ENCODE measurements at regions not wholly inside any gene's neighbourhood (a gene's known extent, or its start where the extent isn't known, plus 50 kb on each side); places are given as distances from the start of the nearest gene placed in this dataset.

- Histone ChIP-seq H3K4me3 (ENCODE audit: insufficient read depth, low read depth, low read length, poor library complexity, severe bottlenecking) (no peak overlapping the region), H3K36me3 (ENCODE audit: control insufficient read depth, insufficient read depth, low read length) (no peaks in the 10 kb centered on the region), H3K27me3 (replicated peaks; ENCODE audit: control insufficient read depth, insufficient read depth, low read length, poor library complexity, severe bottlenecking) (no peaks in the 10 kb centered on the region), H3K27ac (ENCODE audit: insufficient read depth, low read length, poor library complexity, severe bottlenecking) (no peak overlapping the region), H3K4me1 (ENCODE audit: control insufficient read depth, insufficient read depth, low read length, poor library complexity, severe bottlenecking) (no peaks in the 10 kb centered on the region), H3K9me3 (ENCODE audit: control insufficient read depth, low read length) (no peaks in the 10 kb centered on the region)
- no peak for DNase-seq
Observed at GRCh38 chr1:56080123-56080522, 499.2 kb downstream of the PLPP3 start.

GRCh38 chr1:56079391-56079790, 500.0 kb downstream of the PLPP3 start:
- H3K4me1 ChIP-seq (ENCODE audit: control insufficient read depth, insufficient read depth, low read length, poor library complexity, severe bottlenecking), result no peaks in the 10 kb centered on the region
- H3K27ac ChIP-seq (ENCODE audit: insufficient read depth, low read length, poor library complexity, severe bottlenecking), result no peak overlapping the region
- no peak overlapping the region for H3K4me3 ChIP-seq (ENCODE audit: insufficient read depth, low read depth, low read length, poor library complexity, severe bottlenecking)
- H3K27me3 ChIP-seq (replicated peaks; ENCODE audit: control insufficient read depth, insufficient read depth, low read length, poor library complexity, severe bottlenecking), result no peaks in the 10 kb centered on the region
- DNase-seq, result no peak
- H3K36me3 ChIP-seq (ENCODE audit: control insufficient read depth, insufficient read depth, low read length), result no peaks in the 10 kb centered on the region
- H3K9me3 ChIP-seq (ENCODE audit: control insufficient read depth, low read length), result no peaks in the 10 kb centered on the region

- H3K4me1 ChIP-seq (ENCODE audit: control insufficient read depth, insufficient read depth, low read length, poor library complexity, severe bottlenecking), result no peaks in the 10 kb centered on the region
- H3K4me3 ChIP-seq (ENCODE audit: insufficient read depth, low read depth, low read length, poor library complexity, severe bottlenecking), result no peak overlapping the region
- no peaks in the 10 kb centered on the region for H3K9me3 ChIP-seq (ENCODE audit: control insufficient read depth, low read length)
- DNase-seq, result no peak
- no peaks in the 10 kb centered on the region for H3K27me3 ChIP-seq (replicated peaks; ENCODE audit: control insufficient read depth, insufficient read depth, low read length, poor library complexity, severe bottlenecking)
- H3K27ac ChIP-seq (ENCODE audit: insufficient read depth, low read length, poor library complexity, severe bottlenecking), result no peak overlapping the region
- H3K36me3 ChIP-seq (ENCODE audit: control insufficient read depth, insufficient read depth, low read length), result no peaks in the 10 kb centered on the region
Observed at GRCh38 chr1:56077206-56077605, 502.2 kb downstream of the PLPP3 start.

GRCh38 chr1:56074007-56074651, 505.2 kb downstream of the PLPP3 start:
- Histone ChIP-seq H3K9me3 (ENCODE audit: control insufficient read depth, low read length) (no peaks in the 10 kb centered on the region), H3K4me3 (ENCODE audit: insufficient read depth, low read depth, low read length, poor library complexity, severe bottlenecking) (no peak overlapping the region)
- no peak for DNase-seq

GRCh38 chr1:56073614-56074006, 505.8 kb downstream of the PLPP3 start:
- Histone ChIP-seq H3K36me3 (ENCODE audit: control insufficient read depth, insufficient read depth, low read length) (no peaks in the 10 kb centered on the region), H3K27me3 (replicated peaks; ENCODE audit: control insufficient read depth, insufficient read depth, low read length, poor library complexity, severe bottlenecking) (no peaks in the 10 kb centered on the region), H3K9me3 (ENCODE audit: control insufficient read depth, low read length) (no peaks in the 10 kb centered on the region), H3K27ac (ENCODE audit: insufficient read depth, low read length, poor library complexity, severe bottlenecking) (no peak overlapping the region), H3K4me3 (ENCODE audit: insufficient read depth, low read depth, low read length, poor library complexity, severe bottlenecking) (no peak overlapping the region), H3K4me1 (ENCODE audit: control insufficient read depth, insufficient read depth, low read length, poor library complexity, severe bottlenecking) (no peaks in the 10 kb centered on the region)
- no peak for DNase-seq

More at GRCh38 chr1:56074007-56074651, 505.2 kb downstream of the PLPP3 start:
- H3K27me3 ChIP-seq (replicated peaks; ENCODE audit: control insufficient read depth, insufficient read depth, low read length, poor library complexity, severe bottlenecking), result no peaks in the 10 kb centered on the region
- no peak overlapping the region for H3K27ac ChIP-seq (ENCODE audit: insufficient read depth, low read length, poor library complexity, severe bottlenecking)
- H3K4me1 ChIP-seq (ENCODE audit: control insufficient read depth, insufficient read depth, low read length, poor library complexity, severe bottlenecking), result no peaks in the 10 kb centered on the region
- no peaks in the 10 kb centered on the region for H3K36me3 ChIP-seq (ENCODE audit: control insufficient read depth, insufficient read depth, low read length)

- no peaks in the 10 kb centered on the region for H3K36me3 ChIP-seq (ENCODE audit: control insufficient read depth, insufficient read depth, low read length)
- no peak overlapping the region for H3K27ac ChIP-seq (ENCODE audit: insufficient read depth, low read length, poor library complexity, severe bottlenecking)
- H3K9me3 ChIP-seq (ENCODE audit: control insufficient read depth, low read length), result no peaks in the 10 kb centered on the region
- DNase-seq, result no peak
- no peak overlapping the region for H3K4me3 ChIP-seq (ENCODE audit: insufficient read depth, low read depth, low read length, poor library complexity, severe bottlenecking)
- no peaks in the 10 kb centered on the region for H3K27me3 ChIP-seq (replicated peaks; ENCODE audit: control insufficient read depth, insufficient read depth, low read length, poor library complexity, severe bottlenecking)
- no peaks in the 10 kb centered on the region for H3K4me1 ChIP-seq (ENCODE audit: control insufficient read depth, insufficient read depth, low read length, poor library complexity, severe bottlenecking)
Observed at GRCh38 chr1:56073206-56073605, 506.2 kb downstream of the PLPP3 start.

GRCh38 chr1:56072310-56072709, 507.1 kb downstream of the PLPP3 start:
- H3K9me3 ChIP-seq (ENCODE audit: control insufficient read depth, low read length), result no peaks in the 10 kb centered on the region
- no peak overlapping the region for H3K4me3 ChIP-seq (ENCODE audit: insufficient read depth, low read depth, low read length, poor library complexity, severe bottlenecking)
- H3K36me3 ChIP-seq (ENCODE audit: control insufficient read depth, insufficient read depth, low read length), result no peaks in the 10 kb centered on the region
- no peak for DNase-seq
- no peak overlapping the region for H3K27ac ChIP-seq (ENCODE audit: insufficient read depth, low read length, poor library complexity, severe bottlenecking)
- H3K27me3 ChIP-seq (replicated peaks; ENCODE audit: control insufficient read depth, insufficient read depth, low read length, poor library complexity, severe bottlenecking), result no peaks in the 10 kb centered on the region
- H3K4me1 ChIP-seq (ENCODE audit: control insufficient read depth, insufficient read depth, low read length, poor library complexity, severe bottlenecking), result no peaks in the 10 kb centered on the region

- H3K4me1 ChIP-seq (ENCODE audit: control insufficient read depth, insufficient read depth, low read length, poor library complexity, severe bottlenecking), result no peaks in the 10 kb centered on the region
- no peaks in the 10 kb centered on the region for H3K36me3 ChIP-seq (ENCODE audit: control insufficient read depth, insufficient read depth, low read length)
- no peak overlapping the region for H3K27ac ChIP-seq (ENCODE audit: insufficient read depth, low read length, poor library complexity, severe bottlenecking)
- no peaks in the 10 kb centered on the region for H3K27me3 ChIP-seq (replicated peaks; ENCODE audit: control insufficient read depth, insufficient read depth, low read length, poor library complexity, severe bottlenecking)
- no peak for DNase-seq
- H3K4me3 ChIP-seq (ENCODE audit: insufficient read depth, low read depth, low read length, poor library complexity, severe bottlenecking), result no peak overlapping the region
- no peaks in the 10 kb centered on the region for H3K9me3 ChIP-seq (ENCODE audit: control insufficient read depth, low read length)
Observed at GRCh38 chr1:56071351-56071750, 508.0 kb downstream of the PLPP3 start.

- no peak overlapping the region for H3K4me3 ChIP-seq (ENCODE audit: insufficient read depth, low read depth, low read length, poor library complexity, severe bottlenecking)
- no peak overlapping the region for H3K27ac ChIP-seq (ENCODE audit: insufficient read depth, low read length, poor library complexity, severe bottlenecking)
- no peak for DNase-seq
- no peaks in the 10 kb centered on the region for H3K36me3 ChIP-seq (ENCODE audit: control insufficient read depth, insufficient read depth, low read length)
- no peaks in the 10 kb centered on the region for H3K27me3 ChIP-seq (replicated peaks; ENCODE audit: control insufficient read depth, insufficient read depth, low read length, poor library complexity, severe bottlenecking)
- no peaks in the 10 kb centered on the region for H3K4me1 ChIP-seq (ENCODE audit: control insufficient read depth, insufficient read depth, low read length, poor library complexity, severe bottlenecking)
- no peaks in the 10 kb centered on the region for H3K9me3 ChIP-seq (ENCODE audit: control insufficient read depth, low read length)
Observed at GRCh38 chr1:56070601-56071000, 508.8 kb downstream of the PLPP3 start.

GRCh38 chr1:56069824-56070223, 509.5 kb downstream of the PLPP3 start:
- no peak for DNase-seq
- Histone ChIP-seq H3K4me3 (ENCODE audit: insufficient read depth, low read depth, low read length, poor library complexity, severe bottlenecking) (no peak overlapping the region), H3K4me1 (ENCODE audit: control insufficient read depth, insufficient read depth, low read length, poor library complexity, severe bottlenecking) (no peaks in the 10 kb centered on the region), H3K36me3 (ENCODE audit: control insufficient read depth, insufficient read depth, low read length) (no peaks in the 10 kb centered on the region), H3K27ac (ENCODE audit: insufficient read depth, low read length, poor library complexity, severe bottlenecking) (no peak overlapping the region), H3K9me3 (ENCODE audit: control insufficient read depth, low read length) (no peaks in the 10 kb centered on the region), H3K27me3 (replicated peaks; ENCODE audit: control insufficient read depth, insufficient read depth, low read length, poor library complexity, severe bottlenecking) (no peaks in the 10 kb centered on the region)
